Right lobe of liver (tissue), 4 donors: ENCODE measurements at regions not wholly inside any gene's neighbourhood (a gene's known extent, or its start where the extent isn't known, plus 50 kb on each side); places are given as distances from the start of the nearest gene placed in this dataset.

ENCODE experiments used
- CTCF ChIP-seq, 4 donors: fragments of 200-600 bp in 3 of 4; fragments of 450-650 bp in 1 of 4; IDR thresholded peaks; one replicate each; pipeline versions ENCODE4 v1.5.1 to v1.8.0; 2016 to 2022; ENCODE audit warnings: antibody characterized with exemption in 4 of 4, mild to moderate bottlenecking in 2 of 4
- POLR2A ChIP-seq: fragments of 450-650 bp; IDR thresholded peaks from one replicate; pipeline ENCODE4 v1.6.1; 2017; ENCODE audit warnings: antibody characterized with exemption, mild to moderate bottlenecking
- donor health status: DM: no; HTN: no; CAD: no.
- donor health status: DM: no; HTN: no; CAD: no.
- donor health status: DM: no; HTN: yes; CAD: no.

- no peak for TF ChIP-seq CTCF (IDR thresholded peaks at IDR 0.05)
- no peak for TF ChIP-seq POLR2A
Observed at GRCh38 chr13:44302940-44303575, 70.6 kb upstream of the SERP2 start.
